GM19468 (cell line): ENCODE measurements at regions not wholly inside any gene's neighbourhood (a gene's known extent, or its start where the extent isn't known, plus 50 kb on each side); places are given as distances from the start of the nearest gene placed in this dataset.

Source experiments
- ATAC-seq: cut with Tn5 transposase; IDR thresholded peaks from one replicate; pipeline ENCODE4 v1.9.1; 2021; ENCODE audit warnings: mild to moderate bottlenecking, moderate library complexity, moderate number of reproducible peaks; ENCODE audit not compliant: unreplicated experiment; ENCODE audit errors: extremely low read depth

- no peak for ATAC-seq
These were observed 444.1 kb upstream of the PSMD7 start for GRCh38 chr16:73852561-73852960.

DNA sequence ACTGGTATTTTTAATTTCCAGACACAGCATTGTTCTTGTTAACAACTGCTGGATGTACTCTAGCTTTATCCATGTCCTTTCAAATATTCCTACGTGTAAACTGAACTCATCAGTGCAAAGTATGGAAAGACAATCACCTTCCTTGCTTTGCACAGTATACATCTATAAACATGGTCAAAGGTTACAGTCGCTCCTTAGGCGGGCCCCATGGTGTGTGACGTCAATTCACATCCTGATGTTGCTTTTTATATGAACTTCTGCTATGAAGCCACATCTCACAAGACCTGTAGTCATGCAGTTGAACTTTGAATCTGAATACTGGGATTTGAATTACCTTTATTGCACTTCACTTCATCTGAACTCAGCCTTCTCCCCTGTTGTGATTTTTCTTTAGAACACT lies 447.6 kb upstream of the PSMD7 start:
- no peak for ATAC-seq

- no peak for ATAC-seq
These were observed 449.5 kb upstream of the PSMD7 start for GRCh38 chr16:73847090-73847489.

- ATAC-seq = no peak
These were observed 450.3 kb upstream of the PSMD7 start for GRCh38 chr16:73846356-73846755.

- no peak for ATAC-seq
These were observed 450.6 kb upstream of the PSMD7 start for GRCh38 chr16:73846007-73846330.

GRCh38 chr16:73845238-73846006 lies 451.2 kb upstream of the PSMD7 start:
- no peak for ATAC-seq

GRCh38 chr16:73840728-73841127 lies 455.9 kb upstream of the PSMD7 start:
- ATAC-seq = no peak

GRCh38 chr16:73831220-73831619 lies 465.4 kb upstream of the PSMD7 start:
- ATAC-seq = no peak

DNA sequence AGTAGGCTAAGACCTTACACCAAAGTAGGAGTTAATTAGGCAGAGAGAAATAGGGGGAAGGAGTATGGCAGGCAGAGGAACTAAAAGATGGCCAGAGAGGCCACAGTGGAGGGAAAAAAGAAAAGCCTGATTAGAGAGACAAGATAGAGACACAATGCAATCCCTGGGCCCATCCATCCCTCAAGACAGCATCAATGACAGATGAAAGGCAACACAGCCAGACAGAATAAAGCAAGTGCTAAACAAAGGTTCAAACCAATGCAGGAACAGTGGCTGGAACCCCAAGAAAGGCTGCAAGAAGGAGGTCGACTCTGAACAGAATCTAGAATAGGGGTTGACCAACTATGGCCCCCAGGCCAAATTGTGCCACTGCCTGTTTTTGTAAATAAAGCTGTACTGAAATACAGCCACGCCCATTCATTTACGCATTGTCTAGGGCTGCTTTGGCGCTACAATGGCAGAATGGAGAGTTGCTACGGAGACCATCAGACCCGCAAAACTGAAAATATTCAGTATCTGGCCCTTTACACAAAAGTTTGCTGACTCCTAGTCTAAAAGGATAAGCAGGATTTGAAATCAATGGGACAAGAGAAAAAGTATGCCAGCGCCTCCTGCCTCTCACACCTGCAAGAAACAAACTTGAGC lies 473.3 kb upstream of the PSMD7 start:
- ATAC-seq = no peak

GRCh38 chr16:73817526-73818324 lies 478.9 kb upstream of the PSMD7 start:
- ATAC-seq = no peak

DNA sequence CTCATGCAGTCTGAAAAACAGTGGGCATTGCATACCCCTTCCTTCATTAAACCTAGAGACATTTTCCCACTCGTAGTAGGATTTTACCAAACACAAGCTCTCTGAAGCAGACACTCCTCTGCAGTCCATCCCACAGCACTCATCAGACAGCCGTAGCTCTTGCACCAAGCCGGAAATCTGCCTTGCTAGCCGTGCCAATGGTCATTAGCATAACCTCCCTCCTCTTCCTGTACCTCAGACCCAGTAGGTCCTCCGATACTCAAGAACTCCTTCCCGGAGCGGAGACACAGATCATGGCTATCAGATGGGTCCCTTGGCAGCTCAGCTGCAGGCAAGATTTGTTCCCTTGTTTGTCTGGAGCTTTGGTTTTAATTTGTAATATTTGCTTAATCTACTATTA lies 483.1 kb upstream of the PSMD7 start:
- ATAC-seq = no peak

- ATAC-seq = no peak
These were observed 492.2 kb upstream of the PSMD7 start for GRCh38 chr16:73804456-73804855.

DNA sequence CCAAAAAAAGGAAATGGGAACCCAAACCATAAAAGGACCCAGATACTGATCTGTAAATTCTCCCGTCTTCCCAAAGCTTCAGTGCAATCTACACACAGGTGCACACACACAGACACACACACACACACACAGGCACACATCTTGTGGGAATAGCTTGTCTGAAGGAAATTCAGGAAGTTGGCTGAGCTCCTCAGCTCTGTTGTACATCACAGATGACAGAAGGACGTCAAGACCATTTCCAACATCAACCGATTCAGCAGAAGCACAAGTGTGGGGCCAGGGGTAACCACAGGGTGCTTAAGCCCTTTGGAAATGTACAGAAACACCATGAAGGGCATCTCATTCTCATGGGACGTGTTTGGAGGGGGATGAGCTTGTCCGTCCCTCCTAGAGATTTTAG lies 498.1 kb upstream of the PSMD7 start:
- no peak for ATAC-seq

- no peak for ATAC-seq
These were observed 499.5 kb upstream of the PSMD7 start for GRCh38 chr16:73797115-73797514.

- ATAC-seq = no peak
These were observed 500.4 kb upstream of the PSMD7 start for GRCh38 chr16:73796241-73796640.

DNA sequence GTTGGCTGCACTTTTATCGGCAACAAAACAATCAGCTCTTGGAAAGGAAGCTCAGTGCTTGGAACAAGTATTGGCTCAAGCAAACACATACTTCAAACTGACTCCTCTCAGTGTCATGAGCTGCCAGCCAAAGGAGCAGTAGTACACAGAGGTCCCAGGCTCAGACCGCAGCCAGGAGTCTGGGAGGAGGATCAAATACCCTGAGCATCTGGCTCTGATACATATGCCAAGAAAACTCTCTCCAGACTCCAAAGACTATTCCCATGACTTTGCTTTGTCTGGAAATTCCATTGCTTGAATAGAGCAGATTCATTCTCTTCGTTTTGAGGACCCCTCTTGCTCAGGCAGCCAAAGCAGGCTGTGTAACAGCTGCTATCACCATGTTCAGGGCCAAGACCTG lies 501.6 kb upstream of the PSMD7 start:
- no peak for ATAC-seq

DNA sequence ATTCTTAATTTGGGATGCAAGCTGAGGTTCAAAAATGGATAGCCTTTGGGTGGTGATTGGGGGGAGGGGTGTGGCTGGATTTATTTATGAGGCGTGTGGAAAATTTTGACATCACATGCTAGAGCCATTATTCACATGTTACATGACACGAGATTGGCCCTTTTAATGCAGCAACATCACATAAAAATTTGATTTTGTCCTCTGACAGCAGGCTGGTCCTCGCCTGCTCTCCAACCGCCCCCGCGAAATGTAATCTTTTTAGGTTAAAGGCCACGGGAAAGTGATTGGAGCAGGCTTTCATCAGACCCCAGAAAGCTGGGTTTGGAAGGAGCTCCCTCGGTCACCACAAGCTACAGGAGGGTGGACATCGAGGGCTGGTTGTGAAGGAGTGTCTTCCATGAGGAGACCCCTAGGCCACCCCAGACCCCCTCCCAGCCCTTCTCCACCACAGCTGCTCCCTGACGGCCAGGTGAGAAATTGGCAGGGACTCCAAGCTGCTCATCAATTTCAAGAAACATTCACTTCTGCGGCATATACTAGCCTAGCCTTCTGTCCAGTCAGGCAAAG lies 502.7 kb upstream of the PSMD7 start:
- no peak for ATAC-seq

GRCh38 chr16:73793260-73793659 lies 503.4 kb upstream of the PSMD7 start:
- no peak for ATAC-seq

GRCh38 chr16:73792199-73793020 lies 504.2 kb upstream of the PSMD7 start:
- no peak for ATAC-seq

DNA sequence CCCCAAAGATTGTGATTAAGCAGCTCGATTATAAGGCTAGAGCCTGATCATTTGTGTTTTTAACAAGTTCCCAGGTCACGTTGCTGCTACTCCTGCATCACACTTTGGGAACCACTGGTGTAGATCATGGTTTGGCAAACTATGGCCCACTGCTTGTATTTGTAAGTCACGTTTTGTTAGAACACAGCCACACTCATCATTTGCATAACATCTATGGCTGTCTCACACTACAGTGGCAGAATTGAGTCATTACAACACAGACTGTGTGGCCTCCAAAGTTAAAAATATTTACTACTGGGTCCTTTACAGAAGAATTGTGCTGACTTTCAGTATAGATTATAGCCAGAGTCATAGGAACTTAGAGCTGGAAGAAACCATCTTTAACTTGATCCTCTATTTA lies 515.3 kb upstream of the PSMD7 start:
- no peak for ATAC-seq
